ENCODE measurements at regions not wholly inside any gene's neighbourhood (a gene's known extent, or its start where the extent isn't known, plus 50 kb on each side); places are given as distances from the start of the nearest gene placed in this dataset.

GRCh38 chr10:9834434-9834833, 1183.2 kb upstream of the CELF2 start:
- no peak for TF ChIP-seq CTCF (IDR thresholded peaks at IDR 0.05; ENCODE audit: insufficient read depth, low read depth, low read length)
- no peak overlapping the region for H3K4me3 ChIP-seq (ENCODE audit: low read depth, low read length)
- DNase-seq (ENCODE audit: low read depth), result no peak

DNA sequence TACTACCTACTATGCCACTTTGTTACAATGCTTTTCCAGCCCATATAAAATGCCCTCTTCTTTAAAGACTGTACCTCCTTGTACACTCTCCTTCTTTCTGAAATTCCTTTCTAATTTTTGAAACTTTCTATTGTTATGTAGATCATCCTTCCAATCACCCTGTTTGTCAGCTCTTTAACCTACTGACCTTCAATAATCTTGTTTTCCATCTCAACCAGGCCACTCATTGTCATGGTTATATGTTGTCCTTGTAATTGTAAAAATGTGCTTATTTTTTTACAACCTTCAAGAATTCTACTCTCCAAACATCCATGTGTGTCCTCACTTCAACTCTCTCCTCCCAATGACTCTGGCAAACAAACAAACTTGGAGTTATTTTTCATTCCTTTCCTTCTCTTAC, 1172.6 kb upstream of the CELF2 start:
- no peak for DNase-seq (ENCODE audit: low read depth)
- no peak for TF ChIP-seq CTCF (IDR thresholded peaks at IDR 0.05; ENCODE audit: insufficient read depth, low read depth, low read length)
- H3K4me3 ChIP-seq (ENCODE audit: low read depth, low read length), result no peak overlapping the region

DNA sequence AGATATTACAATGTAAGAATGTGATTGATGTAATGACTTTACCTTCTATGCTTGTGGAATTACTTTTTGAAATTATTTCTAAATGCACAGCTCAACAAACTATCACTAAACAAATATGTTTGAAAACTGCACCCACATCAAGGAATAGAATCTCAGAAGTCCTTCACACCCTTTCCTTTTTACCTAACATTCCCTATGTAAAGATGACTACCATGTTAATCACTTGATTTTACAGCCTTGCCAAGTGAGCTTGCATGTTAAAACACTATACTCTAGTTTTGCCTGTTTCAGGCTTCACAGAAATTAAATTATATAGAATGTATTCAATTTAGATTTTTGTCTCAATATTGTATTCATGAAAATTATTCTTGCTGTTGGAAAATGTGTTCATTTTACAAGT, 1169.4 kb upstream of the CELF2 start:
- TF ChIP-seq CTCF (IDR thresholded peaks at IDR 0.05; ENCODE audit: insufficient read depth, low read depth, low read length), result no peak
- no peak for DNase-seq (ENCODE audit: low read depth)
- H3K4me3 ChIP-seq (ENCODE audit: low read depth, low read length), result no peak overlapping the region

GRCh38 chr10:9848981-9849380, 1168.7 kb upstream of the CELF2 start:
- H3K4me3 ChIP-seq (ENCODE audit: low read depth, low read length), result no peak overlapping the region
- no peak for DNase-seq (ENCODE audit: low read depth)
- TF ChIP-seq CTCF (IDR thresholded peaks at IDR 0.05; ENCODE audit: insufficient read depth, low read depth, low read length), result no peak

DNA sequence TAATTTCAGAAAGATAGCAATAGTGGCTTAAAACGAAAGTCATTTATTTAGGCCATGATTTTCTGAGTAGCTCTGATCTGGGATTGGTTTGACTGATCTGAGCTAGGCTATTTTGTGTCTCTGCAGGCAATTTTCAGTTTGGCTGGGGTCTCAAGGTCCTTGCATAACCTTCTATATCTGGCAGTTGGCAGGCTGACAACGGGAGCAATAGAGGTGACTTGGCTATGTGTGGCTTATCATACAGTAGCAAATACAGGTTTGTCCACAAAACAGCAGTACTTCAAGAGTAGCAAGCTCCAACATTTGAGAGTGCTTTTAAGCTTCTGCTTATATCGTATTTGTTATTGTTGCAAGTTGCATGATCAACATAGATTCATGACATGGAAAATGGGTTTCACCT, 1167.3 kb upstream of the CELF2 start:
- H3K4me3 ChIP-seq (ENCODE audit: low read depth, low read length), result no peak overlapping the region
- no peak for TF ChIP-seq CTCF (IDR thresholded peaks at IDR 0.05; ENCODE audit: insufficient read depth, low read depth, low read length)
- DNase-seq (ENCODE audit: low read depth), result no peak

GRCh38 chr10:9851808-9852207, 1165.9 kb upstream of the CELF2 start:
- DNase-seq (ENCODE audit: low read depth), result no peak
- no peak for TF ChIP-seq CTCF (IDR thresholded peaks at IDR 0.05; ENCODE audit: insufficient read depth, low read depth, low read length)
- no peak overlapping the region for H3K4me3 ChIP-seq (ENCODE audit: low read depth, low read length)
